Prostate gland (tissue), 2 donors: ENCODE measurements at regions not wholly inside any gene's neighbourhood (a gene's known extent, or its start where the extent isn't known, plus 50 kb on each side); places are given as distances from the start of the nearest gene placed in this dataset.

Experiments used
- POLR2A ChIP-seq: fragments of 450-650 bp; IDR thresholded peaks from one replicate; pipeline ENCODE4 v1.6.1; 2016; ENCODE audit warnings: antibody characterized with exemption, mild to moderate bottlenecking
- POLR2AphosphoS5 ChIP-seq: sonication (generic); formaldehyde crosslinking; IDR thresholded peaks from one replicate; pipeline ENCODE4 v1.6.1; 2017; ENCODE audit warnings: antibody characterized with exemption
- TF ChIP-seq, protein P1 (sequence below), 4 experiments: fragments of 200-600 bp in 2 of 4; fragments of 450-650 bp in 2 of 4; sonication (generic) in 2 of 4; IDR thresholded peaks; 1 replicate in 3 of 4; 2 replicates in 1 of 4; pipeline ENCODE4 v1.5.1; 2016 to 2019; ENCODE audit warnings: antibody characterized with exemption in 4 of 4, mild to moderate bottlenecking in 2 of 4, moderate library complexity in 2 of 4

DNA sequence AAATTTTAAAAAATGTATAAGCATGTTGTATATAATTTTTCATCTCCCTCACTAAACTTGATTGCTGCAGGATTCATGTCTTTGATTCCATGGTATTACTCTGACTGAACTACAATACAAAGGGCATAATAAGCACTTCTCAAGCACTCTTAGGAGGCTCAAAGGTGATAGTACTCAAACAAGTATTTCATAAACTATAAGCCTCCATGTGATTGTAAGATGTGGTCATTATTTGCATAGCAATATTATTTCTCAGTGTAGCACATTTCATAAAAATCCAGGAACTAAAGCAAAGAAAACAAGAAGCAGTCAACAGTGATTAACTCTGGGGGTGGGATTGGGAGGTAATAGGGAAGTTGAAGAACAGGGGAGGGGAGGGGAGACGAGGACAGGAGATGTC is 106.2 kb upstream of the DPT start:
- TF ChIP-seq, protein P1, sequence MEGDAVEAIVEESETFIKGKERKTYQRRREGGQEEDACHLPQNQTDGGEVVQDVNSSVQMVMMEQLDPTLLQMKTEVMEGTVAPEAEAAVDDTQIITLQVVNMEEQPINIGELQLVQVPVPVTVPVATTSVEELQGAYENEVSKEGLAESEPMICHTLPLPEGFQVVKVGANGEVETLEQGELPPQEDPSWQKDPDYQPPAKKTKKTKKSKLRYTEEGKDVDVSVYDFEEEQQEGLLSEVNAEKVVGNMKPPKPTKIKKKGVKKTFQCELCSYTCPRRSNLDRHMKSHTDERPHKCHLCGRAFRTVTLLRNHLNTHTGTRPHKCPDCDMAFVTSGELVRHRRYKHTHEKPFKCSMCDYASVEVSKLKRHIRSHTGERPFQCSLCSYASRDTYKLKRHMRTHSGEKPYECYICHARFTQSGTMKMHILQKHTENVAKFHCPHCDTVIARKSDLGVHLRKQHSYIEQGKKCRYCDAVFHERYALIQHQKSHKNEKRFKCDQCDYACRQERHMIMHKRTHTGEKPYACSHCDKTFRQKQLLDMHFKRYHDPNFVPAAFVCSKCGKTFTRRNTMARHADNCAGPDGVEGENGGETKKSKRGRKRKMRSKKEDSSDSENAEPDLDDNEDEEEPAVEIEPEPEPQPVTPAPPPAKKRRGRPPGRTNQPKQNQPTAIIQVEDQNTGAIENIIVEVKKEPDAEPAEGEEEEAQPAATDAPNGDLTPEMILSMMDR (IDR thresholded peaks at IDR 0.05), result no peak
- TF ChIP-seq POLR2AphosphoS5 (no peak), POLR2A (no peak)
